ENCODE measurements at regions not wholly inside any gene's neighbourhood (a gene's known extent, or its start where the extent isn't known, plus 50 kb on each side); places are given as distances from the start of the nearest gene placed in this dataset.

- peak; percentile 1 for DNase-seq (ENCODE audit: low read depth)
- H3K4me3 ChIP-seq (ENCODE audit: low read depth, low read length), result no peak overlapping the region
- TF ChIP-seq CTCF (IDR thresholded peaks at IDR 0.05; ENCODE audit: insufficient read depth, low read length), result no peak
Observed at GRCh38 chr4:189021831-189022230, 882.6 kb downstream of the TRIML1 start.

GRCh38 chr4:189022440-189023035 lies 883.3 kb downstream of the TRIML1 start:
- no peak overlapping the region for H3K4me3 ChIP-seq (ENCODE audit: low read depth, low read length)
- TF ChIP-seq CTCF (IDR thresholded peaks at IDR 0.05; ENCODE audit: insufficient read depth, low read length), result no peak
- peak; percentile 4 for DNase-seq (ENCODE audit: low read depth)

- no peak for DNase-seq (ENCODE audit: low read depth)
- no peak for TF ChIP-seq CTCF (IDR thresholded peaks at IDR 0.05; ENCODE audit: insufficient read depth, low read length)
- H3K4me3 ChIP-seq (ENCODE audit: low read depth, low read length), result no peak overlapping the region
Observed at GRCh38 chr4:189029976-189030504, 890.8 kb downstream of the TRIML1 start.

GRCh38 chr4:189032606-189033338 lies 893.5 kb downstream of the TRIML1 start:
- no peak for DNase-seq (ENCODE audit: low read depth)
- no peak overlapping the region for H3K4me3 ChIP-seq (ENCODE audit: low read depth, low read length)
- no peak for TF ChIP-seq CTCF (IDR thresholded peaks at IDR 0.05; ENCODE audit: insufficient read depth, low read length)

GRCh38 chr4:189033801-189034347 lies 894.6 kb downstream of the TRIML1 start:
- no peak for TF ChIP-seq CTCF (IDR thresholded peaks at IDR 0.05; ENCODE audit: insufficient read depth, low read length)
- DNase-seq (ENCODE audit: low read depth), result no peak
- no peak overlapping the region for H3K4me3 ChIP-seq (ENCODE audit: low read depth, low read length)

- TF ChIP-seq CTCF (IDR thresholded peaks at IDR 0.05; ENCODE audit: insufficient read depth, low read length), result no peak
- DNase-seq (ENCODE audit: low read depth), result no peak
- H3K4me3 ChIP-seq (ENCODE audit: low read depth, low read length), result no peak overlapping the region
Observed at GRCh38 chr4:189035091-189035490, 895.9 kb downstream of the TRIML1 start.
